HG02870 (cell line): ENCODE measurements at regions not wholly inside any gene's neighbourhood (a gene's known extent, or its start where the extent isn't known, plus 50 kb on each side); places are given as distances from the start of the nearest gene placed in this dataset.

ENCODE experiments used
- ATAC-seq: cut with Tn5 transposase; IDR thresholded peaks from one replicate; pipeline ENCODE4 v1.9.1; 2021; ENCODE audit warnings: mild to moderate bottlenecking, moderate library complexity; ENCODE audit not compliant: unreplicated experiment

DNA sequence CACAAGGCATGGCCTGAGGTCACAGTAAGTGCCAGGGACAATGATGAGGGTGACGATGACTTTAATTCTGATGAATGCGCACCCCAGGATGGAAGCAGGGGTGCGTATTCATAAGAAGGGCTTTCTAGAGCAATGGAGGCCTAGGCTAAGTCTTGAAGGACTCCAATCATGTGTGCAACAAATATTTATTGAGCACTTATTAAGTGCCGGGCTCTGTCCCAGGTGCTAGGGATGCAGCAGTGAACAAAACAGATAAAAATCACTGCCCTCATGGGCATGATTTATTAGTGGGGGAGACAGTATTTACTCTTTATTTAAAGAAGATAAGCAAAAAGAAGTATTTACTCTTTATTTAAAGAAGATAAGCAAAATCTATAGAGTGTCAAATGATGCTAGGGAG is 198.2 kb upstream of the KCNG1 start:
- no peak for ATAC-seq

DNA sequence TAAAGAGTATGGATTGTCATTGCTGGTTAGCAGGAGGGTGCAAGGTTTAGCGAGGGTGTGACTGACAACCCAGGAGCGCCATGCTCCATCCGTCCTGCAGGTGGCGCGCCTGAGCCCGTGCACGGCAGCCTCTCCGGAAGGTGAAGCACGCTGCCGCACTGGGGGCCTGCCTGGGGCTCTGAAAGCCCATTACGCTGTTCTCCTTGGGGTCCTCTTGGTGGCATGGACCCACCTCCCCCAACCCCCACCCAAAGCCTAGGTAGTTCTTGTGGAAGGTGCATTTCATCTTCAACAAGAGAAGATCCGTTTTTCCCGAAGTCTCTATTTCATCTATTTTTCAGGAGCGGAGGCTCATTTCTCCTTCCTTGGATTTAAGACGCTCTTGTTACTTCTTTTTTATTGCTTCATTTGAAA is 197.4 kb upstream of the KCNG1 start:
- no peak for ATAC-seq

DNA sequence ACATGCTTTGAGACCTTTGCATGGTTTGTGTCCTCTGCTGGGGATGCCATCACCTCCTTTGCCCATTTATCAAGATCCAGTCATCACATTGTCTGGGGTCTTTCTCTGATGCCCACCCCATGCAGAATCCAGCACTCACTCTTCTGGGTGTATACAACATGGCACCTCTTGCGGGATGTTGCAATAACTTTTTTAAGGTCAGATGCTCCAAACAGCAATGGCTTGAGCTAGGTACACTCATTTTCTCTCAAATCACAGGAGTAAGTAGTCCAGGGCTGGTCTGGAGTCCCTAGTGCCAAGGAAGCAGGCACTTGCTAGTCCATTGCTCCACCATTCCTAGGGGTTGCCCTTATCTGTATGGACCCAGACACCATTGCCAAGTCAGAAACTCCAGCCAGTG is 196.6 kb upstream of the KCNG1 start:
- no peak for ATAC-seq

DNA sequence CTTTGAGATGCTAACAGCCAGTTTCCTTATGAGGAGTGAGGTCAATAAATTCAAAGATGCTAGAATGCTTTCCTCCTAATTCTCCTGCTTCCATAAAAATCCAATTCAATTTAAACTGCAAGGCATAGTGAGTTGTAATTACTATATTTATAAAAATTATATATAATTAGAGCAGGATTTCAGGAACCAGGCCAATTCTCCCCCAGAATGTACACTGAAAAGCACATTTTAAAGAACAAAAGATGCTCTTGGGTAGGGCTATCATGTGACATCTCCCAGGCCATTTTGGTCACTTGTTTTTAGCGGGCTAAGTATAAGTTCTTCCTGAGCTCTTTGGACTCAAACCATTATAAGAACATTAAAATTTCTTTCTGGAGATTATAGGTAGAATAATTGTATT is 195.7 kb upstream of the KCNG1 start:
- no peak for ATAC-seq

DNA sequence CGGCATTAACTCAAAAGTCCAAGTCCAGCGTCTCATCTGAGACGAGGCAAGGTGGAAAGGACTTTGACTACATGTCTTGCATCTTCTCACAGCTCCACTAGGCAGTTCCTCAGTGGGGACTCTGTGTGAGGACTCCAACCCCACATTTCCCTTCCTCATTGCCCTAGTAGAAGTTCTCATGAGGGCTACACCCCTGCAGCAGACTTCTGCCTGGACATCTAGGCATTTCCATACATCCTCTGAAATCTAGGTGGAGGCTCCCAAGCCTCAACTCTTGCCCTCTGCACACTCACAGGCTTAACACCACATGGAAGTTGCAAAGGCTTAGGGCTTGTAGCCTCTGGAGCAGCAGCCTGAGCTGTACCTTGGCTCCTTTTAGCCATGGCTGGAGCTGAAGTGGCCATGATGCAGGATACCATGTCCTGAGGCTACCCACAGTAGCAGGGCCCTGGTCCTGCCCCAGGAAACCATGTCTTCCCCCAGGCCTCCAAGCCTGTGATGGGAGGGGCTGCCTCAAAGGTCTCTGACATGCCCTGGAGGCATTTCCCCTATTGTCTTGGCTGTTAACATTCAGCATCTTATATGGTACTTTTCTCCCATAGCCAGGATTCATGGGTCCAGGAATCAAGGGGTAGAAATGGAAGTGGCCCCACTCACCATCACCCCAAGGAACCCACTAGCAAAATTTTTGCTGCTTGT is 194.6 kb upstream of the KCNG1 start:
- ATAC-seq = no peak

DNA sequence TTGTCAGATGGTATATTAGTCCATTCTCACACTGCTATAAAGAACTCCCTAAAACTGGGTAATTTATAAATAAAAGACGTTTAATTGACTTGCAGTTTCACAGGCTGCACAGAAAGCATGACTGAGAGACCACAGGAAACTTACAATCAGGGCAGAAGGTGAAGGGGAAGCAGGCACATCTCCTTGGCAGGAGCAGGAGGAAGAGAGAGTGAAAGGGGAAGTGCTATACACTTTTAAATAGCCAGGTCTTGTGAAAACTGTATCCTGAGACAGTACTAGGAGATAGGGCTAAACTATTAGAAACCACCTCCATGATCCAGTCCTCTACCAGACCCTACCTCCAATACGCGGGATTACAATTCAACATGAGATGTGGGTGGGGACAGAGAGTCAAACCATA is 193.9 kb upstream of the KCNG1 start:
- no peak for ATAC-seq

DNA sequence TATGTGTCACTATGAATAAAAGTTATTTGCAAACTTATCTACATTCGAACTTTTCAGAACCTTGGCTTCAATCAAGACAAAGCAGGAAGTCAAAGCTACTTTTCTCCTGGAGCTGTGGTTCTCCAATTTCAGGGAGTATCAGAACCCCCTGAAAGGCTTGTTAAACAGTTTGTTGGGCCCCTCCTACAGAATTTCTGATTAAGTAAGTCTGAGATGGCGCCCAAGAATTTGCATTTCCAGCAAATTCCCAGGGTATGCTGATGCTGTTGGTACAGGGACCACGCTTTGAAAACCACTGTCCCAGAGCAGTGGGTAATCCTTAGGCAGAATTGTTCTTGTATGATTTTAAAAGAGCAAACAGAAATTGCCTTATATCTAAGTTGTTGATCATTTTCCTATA is 189.9 kb upstream of the KCNG1 start:
- no peak for ATAC-seq

DNA sequence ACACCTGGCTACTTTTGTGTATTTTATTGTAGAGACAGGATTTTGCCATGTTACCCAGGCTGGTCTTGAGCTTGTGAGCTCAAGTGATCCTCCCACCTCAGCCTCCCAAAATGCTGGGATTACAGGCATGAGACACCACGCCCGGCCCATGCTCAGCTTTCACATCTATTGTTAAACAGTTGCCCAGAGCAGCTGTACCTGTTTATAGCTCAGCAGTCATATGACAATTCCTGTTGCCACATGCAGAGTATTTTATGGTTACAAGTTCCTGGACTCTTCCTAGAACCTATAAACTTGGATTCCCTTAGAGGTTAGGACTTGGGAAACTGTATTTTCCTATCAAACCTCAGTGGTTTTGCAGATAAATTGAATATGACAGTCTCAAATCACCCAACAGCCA is 188.3 kb upstream of the KCNG1 start:
- no peak for ATAC-seq

DNA sequence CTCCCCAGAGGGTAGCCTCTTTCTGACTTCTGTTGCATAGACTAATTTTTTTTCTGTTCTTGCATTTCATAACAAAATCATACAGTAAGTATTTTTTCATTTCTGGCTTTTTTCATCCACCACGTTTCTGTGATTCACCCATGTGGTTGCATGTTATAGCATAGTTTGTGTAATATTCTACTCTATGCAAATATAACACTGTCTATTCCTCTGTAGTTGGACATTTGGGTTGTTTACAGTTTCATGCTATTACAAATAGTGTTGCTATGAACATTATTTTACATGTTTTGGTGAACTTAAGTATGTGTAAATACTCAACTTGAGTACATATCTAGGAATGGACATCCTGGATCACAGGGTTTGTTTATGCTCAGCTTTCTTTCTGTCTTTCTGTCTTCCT is 187.2 kb upstream of the KCNG1 start:
- ATAC-seq = no peak

DNA sequence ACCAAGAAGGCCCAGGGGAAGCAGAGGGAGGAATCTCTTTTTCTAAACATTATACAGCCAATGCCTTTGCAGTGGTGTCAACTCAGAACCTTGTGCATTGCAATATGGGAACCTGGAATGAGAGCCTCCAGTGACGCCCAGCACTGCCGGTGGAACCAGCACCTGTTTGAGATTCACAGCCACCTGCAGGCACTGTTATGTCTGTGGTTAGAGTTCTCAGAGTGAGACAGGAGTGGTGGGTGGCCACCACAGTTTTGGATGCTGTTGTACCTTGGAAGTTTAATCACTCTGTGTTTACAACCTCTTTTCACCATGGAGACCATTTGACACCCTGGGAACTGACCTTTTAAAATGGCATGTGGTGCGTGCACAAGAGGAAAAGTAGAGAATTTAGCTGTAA is 185.3 kb upstream of the KCNG1 start:
- ATAC-seq = no peak

DNA sequence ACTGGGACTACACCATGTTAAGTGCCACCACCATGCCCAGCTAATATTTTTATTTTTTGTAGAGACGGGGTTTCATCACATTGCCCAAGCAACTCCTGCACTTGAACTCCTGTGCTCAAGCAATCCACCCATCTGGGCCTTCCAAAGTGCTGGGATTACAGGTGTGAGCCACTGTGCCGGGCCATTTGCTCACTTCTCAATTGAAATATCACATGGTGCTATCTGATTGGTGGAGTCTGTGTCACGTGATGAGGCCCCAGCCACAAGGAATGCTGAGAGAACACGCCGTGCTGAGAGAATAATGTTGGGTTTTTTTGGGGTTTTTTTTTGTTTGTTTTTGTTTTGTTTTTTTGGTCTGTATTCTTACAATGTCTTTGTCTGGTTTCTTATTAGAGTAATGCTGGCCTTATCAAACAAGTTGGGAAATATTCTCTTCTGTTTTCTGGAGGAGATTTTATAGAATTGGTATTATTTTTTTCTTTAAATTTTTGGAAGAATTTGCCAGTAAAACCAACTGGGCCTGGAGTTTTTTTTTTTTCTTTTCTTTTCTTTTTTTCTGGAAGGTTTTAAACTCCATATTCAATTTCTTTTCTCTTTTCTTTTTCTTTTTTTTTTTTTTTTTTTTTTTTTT is 183.2 kb upstream of the KCNG1 start:
- no peak for ATAC-seq

DNA sequence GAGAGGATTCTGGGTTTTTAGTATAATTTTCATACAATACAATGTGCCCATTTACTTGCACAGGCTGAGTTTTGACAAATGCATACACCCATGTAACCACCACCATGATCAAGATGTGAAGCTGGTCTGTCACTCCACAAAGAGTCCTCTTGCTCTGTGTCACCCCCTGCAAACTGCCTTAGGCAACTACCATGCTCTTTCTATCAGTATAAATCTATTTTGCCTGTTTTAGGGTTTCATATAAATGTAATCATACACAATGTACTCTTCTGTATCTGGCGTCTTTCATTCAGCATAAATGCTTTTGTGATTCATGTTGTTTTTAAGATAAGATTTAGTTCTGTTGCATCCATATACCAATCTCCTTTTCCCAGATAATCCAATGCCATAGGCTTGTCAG is 181.9 kb upstream of the KCNG1 start:
- no peak for ATAC-seq

DNA sequence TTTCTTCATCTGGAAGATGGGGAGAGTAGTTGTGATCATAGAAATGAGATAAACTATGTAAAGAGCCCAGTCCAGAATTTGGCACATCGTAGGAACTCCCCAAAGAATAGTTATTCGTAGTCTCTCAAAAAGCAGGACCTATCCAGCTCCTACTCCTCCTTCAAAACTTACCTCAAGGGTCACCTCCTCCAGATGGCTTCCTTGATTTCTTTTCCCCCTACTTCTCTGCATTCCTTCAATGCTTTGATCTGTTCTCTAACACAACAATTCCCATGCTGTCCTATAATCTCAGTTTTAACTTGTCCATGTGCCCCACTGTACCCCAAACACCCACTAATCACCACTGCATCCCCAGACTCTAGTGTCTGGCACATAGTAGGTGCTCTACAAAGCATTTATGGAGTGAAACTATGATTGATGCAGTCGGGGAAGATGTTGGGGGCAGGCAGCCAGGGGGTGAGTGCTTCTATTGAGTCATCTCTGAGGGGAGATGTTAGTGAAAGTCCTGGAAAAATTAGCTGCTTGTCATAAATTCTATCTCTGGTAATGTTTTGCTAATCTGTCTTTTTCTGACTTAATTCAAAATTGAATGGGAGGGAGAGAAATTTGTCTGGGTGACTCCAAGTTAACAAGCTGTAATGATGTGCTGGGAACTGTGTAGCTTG is 181.3 kb upstream of the KCNG1 start:
- no peak for ATAC-seq

DNA sequence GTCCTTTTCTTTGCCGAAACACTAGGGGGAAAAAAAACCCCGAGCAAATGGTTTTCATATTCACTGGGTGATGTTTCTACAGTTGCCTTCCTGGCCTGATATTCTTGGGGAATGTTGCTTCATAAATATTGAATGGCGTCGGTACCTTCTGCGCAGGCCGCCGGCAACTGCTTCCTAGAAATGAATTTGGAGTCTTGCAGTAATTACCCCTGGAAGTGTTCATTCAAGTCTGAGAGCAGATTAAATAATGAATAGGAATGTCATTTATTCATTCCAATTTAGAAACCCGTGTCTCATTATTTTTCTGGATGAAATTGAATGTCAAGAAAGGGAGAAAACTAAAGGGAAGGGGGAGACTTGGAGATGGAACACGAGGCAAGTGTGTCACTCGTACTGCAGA is 179.4 kb upstream of the KCNG1 start:
- no peak for ATAC-seq

DNA sequence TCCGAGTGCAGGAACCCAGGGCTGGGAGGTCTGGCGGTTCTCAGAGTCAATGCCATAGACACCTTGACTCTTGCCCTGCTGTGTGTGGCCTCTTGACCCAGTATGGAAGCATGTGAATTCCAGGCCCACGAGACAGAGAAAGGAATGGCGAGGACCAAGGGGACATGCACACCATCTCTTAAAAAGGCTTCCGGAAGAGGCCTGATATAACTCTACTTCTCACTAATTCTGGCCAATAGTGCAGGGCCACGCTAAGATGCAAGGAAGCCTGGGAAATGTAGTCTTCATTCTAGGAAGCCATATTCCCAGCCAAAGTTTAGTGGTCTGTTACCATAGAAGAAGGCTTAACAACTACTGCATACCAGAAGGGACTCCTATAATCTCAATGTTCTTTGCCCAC is 177.0 kb upstream of the KCNG1 start:
- ATAC-seq = no peak

DNA sequence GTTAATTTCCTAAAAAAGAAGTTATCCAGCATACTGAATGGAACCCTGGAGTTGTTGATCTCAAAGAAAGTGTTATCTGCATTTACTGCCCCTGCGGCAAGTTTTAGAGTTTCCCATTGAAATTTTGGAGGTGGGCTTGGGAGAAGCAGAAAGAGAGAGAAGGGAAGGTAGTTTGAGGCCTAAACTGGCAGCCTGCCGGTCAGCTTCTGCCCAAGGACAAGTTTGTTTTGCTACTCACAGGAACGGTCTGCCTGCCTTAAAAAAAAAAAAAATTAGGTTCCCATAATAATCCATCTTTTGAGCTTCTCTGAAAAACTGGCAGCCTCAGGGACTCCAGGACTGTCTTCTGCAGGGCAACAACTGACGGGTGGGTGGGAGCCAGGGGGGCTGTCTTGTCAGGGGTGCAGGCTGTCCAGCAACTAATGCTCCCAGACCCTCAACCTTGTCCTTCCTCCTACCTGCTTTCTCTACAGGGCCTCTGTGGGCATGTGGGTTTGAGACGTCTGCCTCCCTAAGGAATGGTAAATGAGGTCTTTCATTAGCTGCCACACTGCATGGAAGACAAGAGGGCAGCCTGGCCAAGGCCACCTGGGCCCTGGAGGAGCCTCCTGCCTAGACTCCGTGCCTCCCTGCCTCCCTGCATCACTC is 176.1 kb upstream of the KCNG1 start:
- ATAC-seq = no peak

DNA sequence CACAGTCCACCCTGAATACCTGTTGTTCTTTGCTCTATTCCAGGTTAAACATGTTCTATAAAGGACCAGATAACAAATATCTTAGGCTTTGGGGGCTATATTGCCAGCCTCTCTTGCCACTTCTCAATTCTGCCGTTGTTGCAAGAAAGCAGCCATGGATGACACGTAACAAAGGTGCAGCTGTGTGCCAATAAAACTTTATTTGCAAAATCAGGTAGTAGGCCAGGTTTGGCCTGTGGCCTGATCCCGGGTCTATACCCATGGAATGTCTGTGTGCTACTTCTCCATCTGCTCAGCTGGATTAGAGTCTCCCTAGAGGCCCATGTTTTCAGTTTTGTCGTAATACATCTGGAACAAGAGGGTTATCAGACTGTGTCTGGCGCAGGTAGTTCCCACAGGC is 175.3 kb upstream of the KCNG1 start:
- ATAC-seq = no peak

DNA sequence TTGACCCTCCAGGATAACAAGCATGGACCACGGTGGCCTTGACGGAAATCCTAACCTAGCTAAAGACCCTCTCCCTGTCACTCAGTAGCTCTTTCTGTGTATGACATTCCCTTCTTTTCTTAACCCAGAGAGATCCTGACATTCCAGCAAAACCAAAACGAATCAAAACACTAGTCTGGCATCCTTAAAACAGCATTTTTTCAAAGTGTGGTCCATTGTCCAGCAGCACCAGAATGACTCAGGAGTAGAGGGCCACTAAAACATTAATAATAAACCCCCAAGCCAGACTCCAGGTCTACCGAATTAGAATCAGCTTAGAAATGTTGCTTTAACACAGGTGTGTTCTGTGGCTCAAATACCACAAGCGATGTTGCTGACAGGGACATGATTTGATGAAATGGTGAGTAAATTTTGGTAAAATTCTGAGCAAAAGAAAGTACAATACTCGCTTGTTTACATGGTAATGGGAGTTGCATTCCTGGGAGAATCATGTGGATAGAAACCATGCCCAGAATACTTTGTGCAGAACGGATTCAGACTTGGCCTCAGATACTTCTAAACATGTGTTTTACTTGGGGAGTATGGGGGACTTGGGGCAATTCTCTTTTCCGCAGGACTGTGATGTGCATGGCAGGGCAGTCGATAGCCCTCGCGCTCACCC is 174.2 kb upstream of the KCNG1 start:
- ATAC-seq = no peak

DNA sequence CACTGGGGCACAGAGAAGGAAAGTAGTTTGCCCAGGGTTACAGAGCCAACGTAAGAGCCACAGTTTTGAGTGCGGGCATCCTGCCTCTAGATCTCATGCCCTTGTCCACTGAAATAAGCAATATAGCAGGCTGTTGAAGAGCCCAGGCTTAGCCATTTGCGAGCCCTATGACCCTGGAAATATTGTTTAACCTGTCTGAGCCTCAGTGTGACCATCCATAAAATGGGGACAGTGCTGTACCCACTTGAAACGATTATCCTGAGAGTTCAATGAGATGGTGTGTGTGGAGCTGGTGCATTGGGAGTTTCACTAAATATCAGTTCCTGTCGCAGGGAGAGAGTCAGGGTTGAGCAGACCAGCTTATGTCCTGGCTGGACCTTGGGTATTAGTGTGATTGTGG is 173.1 kb upstream of the KCNG1 start:
- ATAC-seq = no peak

DNA sequence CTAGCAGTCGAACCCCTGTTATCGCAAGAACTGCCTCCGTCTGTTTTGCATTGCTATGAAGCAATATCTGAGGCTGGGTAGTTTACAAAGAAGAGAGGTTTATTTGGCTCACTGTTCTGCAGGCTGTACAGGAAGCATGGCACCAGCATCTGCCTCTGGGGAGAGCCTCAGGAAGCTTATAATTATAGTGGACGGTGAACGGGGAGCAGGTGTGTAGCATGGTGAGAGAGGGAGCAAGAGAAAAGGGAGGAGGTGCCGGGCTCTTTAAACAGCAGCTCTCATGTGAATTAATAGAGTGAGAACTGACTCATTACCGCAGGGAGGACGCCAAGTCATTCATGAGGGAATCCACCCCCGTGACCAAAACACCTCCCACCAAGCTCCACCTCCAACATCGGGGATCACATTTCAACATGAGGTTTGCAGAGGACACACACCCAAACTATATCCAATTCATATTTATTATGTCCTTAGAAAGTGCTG is 172.6 kb upstream of the KCNG1 start:
- no peak for ATAC-seq

DNA sequence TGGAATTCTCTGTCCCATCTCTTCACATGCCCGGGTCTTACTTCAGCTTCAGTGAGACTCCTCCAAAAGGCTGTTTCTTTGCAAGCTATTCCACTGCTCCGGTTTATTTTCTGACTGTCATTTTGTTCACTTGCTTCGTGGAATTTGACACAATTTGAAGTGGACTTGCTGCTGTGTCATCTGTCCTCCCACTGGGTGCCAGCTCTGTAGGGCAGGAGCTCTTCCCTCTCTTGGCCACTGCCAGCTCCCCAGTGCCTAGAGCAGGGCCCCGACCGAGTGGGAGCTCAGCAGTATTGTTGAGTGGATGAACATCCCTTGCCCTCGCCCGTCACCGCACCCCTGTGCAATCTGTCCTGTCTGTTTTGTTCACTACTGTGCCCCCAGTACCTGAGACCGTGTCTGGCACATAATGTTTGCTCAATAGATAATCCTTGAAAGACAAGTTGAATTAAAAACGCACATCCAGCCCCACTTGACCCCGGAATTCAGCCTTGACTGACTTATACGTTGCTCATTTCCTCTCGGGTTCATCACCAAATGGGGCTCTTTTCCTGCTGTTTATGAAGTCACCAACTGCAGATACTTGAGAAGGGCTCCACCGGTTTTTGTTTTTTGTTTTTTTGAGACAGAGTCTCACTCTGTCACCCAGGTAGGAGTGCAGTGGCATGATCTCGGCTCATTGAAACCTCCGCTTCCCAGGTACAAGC is 170.3 kb upstream of the KCNG1 start:
- no peak for ATAC-seq
